ENCODE measurements at regions not wholly inside any gene's neighbourhood (a gene's known extent, or its start where the extent isn't known, plus 50 kb on each side); places are given as distances from the start of the nearest gene placed in this dataset.

DNA sequence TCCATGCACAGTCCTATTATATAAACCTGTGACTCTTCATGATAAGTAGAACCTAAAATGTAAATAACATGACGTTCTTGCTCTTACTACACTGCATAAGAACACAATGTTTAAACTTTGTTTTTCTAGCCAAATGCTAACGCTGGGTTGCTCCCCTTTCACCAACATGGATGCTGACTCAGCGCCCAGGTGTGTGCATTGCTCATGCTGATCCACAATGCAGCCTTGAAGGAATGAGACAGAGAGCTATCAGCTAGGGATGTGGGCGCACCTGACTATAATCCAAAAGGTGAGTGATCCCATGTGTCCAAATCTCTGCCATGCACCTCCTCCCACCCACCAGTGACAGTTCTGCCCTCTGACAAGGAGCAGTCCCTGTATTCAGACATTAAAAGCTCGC is 235.0 kb downstream of the IRS1 start:
- no peak overlapping the region for H3K27ac ChIP-seq
- TF ChIP-seq ZFX (IDR thresholded peaks at IDR 0.05) = no peak
- TF ChIP-seq, protein P1, sequence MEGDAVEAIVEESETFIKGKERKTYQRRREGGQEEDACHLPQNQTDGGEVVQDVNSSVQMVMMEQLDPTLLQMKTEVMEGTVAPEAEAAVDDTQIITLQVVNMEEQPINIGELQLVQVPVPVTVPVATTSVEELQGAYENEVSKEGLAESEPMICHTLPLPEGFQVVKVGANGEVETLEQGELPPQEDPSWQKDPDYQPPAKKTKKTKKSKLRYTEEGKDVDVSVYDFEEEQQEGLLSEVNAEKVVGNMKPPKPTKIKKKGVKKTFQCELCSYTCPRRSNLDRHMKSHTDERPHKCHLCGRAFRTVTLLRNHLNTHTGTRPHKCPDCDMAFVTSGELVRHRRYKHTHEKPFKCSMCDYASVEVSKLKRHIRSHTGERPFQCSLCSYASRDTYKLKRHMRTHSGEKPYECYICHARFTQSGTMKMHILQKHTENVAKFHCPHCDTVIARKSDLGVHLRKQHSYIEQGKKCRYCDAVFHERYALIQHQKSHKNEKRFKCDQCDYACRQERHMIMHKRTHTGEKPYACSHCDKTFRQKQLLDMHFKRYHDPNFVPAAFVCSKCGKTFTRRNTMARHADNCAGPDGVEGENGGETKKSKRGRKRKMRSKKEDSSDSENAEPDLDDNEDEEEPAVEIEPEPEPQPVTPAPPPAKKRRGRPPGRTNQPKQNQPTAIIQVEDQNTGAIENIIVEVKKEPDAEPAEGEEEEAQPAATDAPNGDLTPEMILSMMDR (conservative IDR thresholded peaks at IDR 0.05) = no peak

DNA sequence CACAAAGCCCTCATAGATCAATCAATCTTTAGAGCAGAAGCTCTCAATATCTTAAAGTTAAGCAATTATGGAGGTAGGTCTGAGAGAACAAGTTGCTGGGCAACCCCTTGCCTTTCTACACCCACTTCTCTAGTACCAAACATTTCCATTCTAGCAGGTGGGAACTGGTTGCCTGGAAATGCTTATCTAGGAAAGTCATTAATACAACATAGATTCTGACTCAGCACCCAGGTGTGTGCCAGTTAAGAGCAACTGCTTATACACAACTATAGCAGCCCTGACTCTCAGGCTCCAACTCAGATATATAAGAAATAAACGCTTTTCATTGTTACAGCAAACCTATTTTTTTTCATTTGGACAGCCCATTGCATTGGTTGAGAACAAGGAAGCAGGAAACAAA is 237.7 kb downstream of the IRS1 start:
- H3K27ac ChIP-seq = no peak overlapping the region
- TF ChIP-seq, protein P1 (conservative IDR thresholded peaks at IDR 0.05) = no peak
- no peak for TF ChIP-seq ZFX (IDR thresholded peaks at IDR 0.05)

DNA sequence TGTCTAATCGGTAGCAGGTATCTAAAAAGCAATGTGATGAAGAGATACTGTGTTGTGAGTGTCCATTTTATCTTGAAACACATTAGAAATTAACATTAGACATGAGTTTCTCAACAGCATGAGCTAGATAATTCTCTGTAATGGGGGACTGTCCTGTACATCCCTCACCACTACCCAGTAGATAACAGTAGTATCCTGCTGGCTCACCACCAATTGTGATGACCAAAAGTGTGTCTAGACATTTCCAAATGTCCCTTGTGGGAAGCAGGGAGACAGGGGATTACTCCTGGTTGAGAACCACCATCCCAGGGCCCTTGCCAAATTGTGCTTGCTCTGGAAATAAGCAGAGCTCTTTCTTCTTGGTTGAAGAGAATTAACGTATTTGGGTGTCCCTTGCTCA is 239.3 kb downstream of the IRS1 start:
- H3K27ac ChIP-seq = no peak overlapping the region
- no peak for TF ChIP-seq ZFX (IDR thresholded peaks at IDR 0.05)
- TF ChIP-seq, protein P1 (conservative IDR thresholded peaks at IDR 0.05) = no peak

DNA sequence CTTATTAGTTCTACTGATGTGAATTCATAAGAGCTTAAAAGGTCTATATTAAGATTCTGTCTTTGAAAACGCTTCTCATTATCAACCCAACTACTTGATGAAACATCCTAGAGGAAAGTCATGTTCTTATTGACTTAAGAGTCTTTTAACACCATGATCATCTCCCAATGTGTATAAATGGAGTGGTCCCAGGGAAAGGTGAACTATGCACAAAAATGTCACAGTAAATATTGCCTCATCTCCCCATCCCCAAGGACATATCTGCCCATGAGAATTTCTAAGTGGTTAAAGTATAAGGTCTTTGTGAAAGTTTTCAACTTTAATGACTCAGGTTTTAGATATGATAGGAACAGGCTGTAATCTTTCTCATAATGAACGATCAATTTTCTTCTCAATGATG is 240.1 kb downstream of the IRS1 start:
- no peak overlapping the region for H3K27ac ChIP-seq
- no peak for TF ChIP-seq ZFX (IDR thresholded peaks at IDR 0.05)
- TF ChIP-seq, protein P1 (conservative IDR thresholded peaks at IDR 0.05) = no peak

DNA sequence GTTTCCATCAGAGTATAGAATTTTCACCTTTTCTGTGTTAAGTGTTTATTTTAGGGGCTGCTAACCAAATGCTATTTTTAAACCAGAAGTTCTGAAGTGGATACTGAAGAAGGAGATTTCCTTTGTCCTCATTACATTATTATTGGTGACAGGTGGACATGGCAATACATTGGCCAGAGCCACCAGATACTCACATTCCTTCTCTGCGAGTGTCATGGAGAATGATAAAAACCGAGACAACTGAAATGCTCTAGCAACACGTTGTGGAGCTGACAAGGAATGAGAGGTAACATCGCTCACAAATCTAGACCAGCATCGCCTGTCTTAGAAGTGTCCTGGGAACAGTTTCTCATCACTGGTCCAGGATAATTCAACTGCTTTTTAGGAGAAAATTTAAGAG is 241.2 kb downstream of the IRS1 start:
- TF ChIP-seq, protein P1 (conservative IDR thresholded peaks at IDR 0.05) = no peak
- TF ChIP-seq ZFX (IDR thresholded peaks at IDR 0.05) = no peak
- H3K27ac ChIP-seq = no peak overlapping the region

DNA sequence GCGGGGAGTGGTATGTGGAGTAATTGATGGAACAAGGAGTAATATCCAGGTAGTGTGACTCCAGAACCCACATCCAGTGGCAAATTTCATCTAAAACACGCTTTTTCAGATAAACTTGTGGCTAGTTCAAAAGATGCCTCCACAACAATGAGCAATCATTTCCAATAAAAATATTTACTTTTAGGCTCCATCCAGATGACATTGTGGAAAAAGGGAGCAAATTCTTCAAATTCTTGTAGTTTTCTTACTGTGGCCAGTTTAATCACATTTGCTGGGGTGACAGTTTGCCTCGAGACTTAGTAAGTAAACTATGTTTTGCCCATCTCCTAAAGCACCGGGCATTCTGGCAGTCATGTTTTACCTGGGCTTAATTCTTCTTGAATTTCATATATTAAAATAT is 243.6 kb downstream of the IRS1 start:
- TF ChIP-seq, protein P1 (conservative IDR thresholded peaks at IDR 0.05) = no peak
- no peak for TF ChIP-seq ZFX (IDR thresholded peaks at IDR 0.05)
- H3K27ac ChIP-seq = no peak overlapping the region

DNA sequence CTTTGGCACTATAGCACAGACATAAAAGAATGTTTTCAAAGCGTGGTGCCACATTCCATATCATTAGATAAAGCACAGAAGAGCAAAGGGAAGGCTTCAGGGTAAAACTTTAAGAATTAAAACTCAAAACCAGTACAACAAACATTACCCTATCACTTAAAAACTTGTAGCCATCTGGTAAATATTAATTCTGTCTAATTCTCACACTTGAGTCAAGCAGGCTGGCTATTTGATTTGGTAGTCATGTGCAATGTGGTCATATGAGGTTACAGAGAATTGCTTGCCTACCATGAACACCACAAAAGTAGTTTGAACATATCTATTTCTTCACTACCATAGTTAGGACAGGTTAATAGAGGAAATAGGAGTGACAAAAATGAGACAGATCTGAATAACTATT is 244.9 kb downstream of the IRS1 start:
- H3K27ac ChIP-seq = no peak overlapping the region
- TF ChIP-seq, protein P1 (conservative IDR thresholded peaks at IDR 0.05) = no peak
- no peak for TF ChIP-seq ZFX (IDR thresholded peaks at IDR 0.05)
